ENCODE measurements at regions not wholly inside any gene's neighbourhood (a gene's known extent, or its start where the extent isn't known, plus 50 kb on each side); places are given as distances from the start of the nearest gene placed in this dataset.

GRCh38 chr17:69728816-69729215 is 314.3 kb downstream of the MAP2K6 start:
- no peak for TF ChIP-seq CTCF (IDR thresholded peaks at IDR 0.05; ENCODE audit: low read depth, low read length)
- no peak for DNase-seq (ENCODE audit: low read depth, low spot score)
- H3K4me3 ChIP-seq (ENCODE audit: low read depth, low read length): no peak overlapping the region
- in situ Hi-C loops (cut with HindIII; ENCODE audit: low sequenced_read_pairs): no loop called here

- DNase-seq (ENCODE audit: low read depth, low spot score): peak; percentile 53
- no peak for TF ChIP-seq CTCF (IDR thresholded peaks at IDR 0.05; ENCODE audit: low read depth, low read length)
- H3K4me3 ChIP-seq (ENCODE audit: low read depth, low read length): no peak overlapping the region
- in situ Hi-C loops (cut with HindIII; ENCODE audit: low sequenced_read_pairs): no loop called here
Measured at GRCh38 chr17:69729944-69730343, 315.4 kb downstream of the MAP2K6 start.

GRCh38 chr17:69732272-69732918 is 317.9 kb downstream of the MAP2K6 start:
- in situ Hi-C loops (cut with HindIII; ENCODE audit: low sequenced_read_pairs): no loop called here
- no peak for DNase-seq (ENCODE audit: low read depth, low spot score)
- no peak overlapping the region for H3K4me3 ChIP-seq (ENCODE audit: low read depth, low read length)
- no peak for TF ChIP-seq CTCF (IDR thresholded peaks at IDR 0.05; ENCODE audit: low read depth, low read length)

GRCh38 chr17:69733171-69734012 is 318.9 kb downstream of the MAP2K6 start:
- DNase-seq (ENCODE audit: low read depth, low spot score): peak; percentile 65
- in situ Hi-C loops (cut with HindIII; ENCODE audit: low sequenced_read_pairs): no loop called here
- H3K4me3 ChIP-seq (ENCODE audit: low read depth, low read length): no peak overlapping the region
- TF ChIP-seq CTCF (IDR thresholded peaks at IDR 0.05; ENCODE audit: low read depth, low read length): no peak

- H3K4me3 ChIP-seq (ENCODE audit: low read depth, low read length): no peak overlapping the region
- in situ Hi-C loops (cut with HindIII; ENCODE audit: low sequenced_read_pairs): no loop called here
- TF ChIP-seq CTCF (IDR thresholded peaks at IDR 0.05; ENCODE audit: low read depth, low read length): no peak
- no peak for DNase-seq (ENCODE audit: low read depth, low spot score)
Measured at GRCh38 chr17:69734656-69735055, 320.2 kb downstream of the MAP2K6 start.

GRCh38 chr17:69735285-69735684 is 320.8 kb downstream of the MAP2K6 start:
- no peak overlapping the region for H3K4me3 ChIP-seq (ENCODE audit: low read depth, low read length)
- TF ChIP-seq CTCF (IDR thresholded peaks at IDR 0.05; ENCODE audit: low read depth, low read length): no peak
- DNase-seq (ENCODE audit: low read depth, low spot score): no peak
- in situ Hi-C loops (cut with HindIII; ENCODE audit: low sequenced_read_pairs): no loop called here
